ENCODE measurements at regions not wholly inside any gene's neighbourhood (a gene's known extent, or its start where the extent isn't known, plus 50 kb on each side); places are given as distances from the start of the nearest gene placed in this dataset.

- no peak overlapping the region for H3K4me3 ChIP-seq
- H3K4me2 ChIP-seq: no peak overlapping the region
- no peaks in the 10 kb centered on the region for H3K9me3 ChIP-seq
- no peak overlapping the region for H3K27ac ChIP-seq
- FAIRE-seq (no peak), ATAC-seq (no peak), DNase-seq (ENCODE audit: low read depth in 1 of 2, low spot score in 1 of 2) (no peak)
- POLR2A ChIA-PET: no interaction called here
- TF ChIP-seq SMC3 (IDR thresholded peaks at IDR 0.05) (no peak), ELK1 (IDR thresholded peaks at IDR 0.05; ENCODE audit: low read depth, low read length) (no peak), ZSCAN20 (CRISPR knock-in tag; IDR thresholded peaks at IDR 0.05) (no peak), FOSB (CRISPR knock-in tag; IDR thresholded peaks at IDR 0.05) (no peak), JUN (IDR thresholded peaks at IDR 0.05) (no peak), CBX2 (IDR thresholded peaks at IDR 0.05; ENCODE audit: borderline replicate concordance, low read depth) (no peak), FOSL2 (IDR thresholded peaks at IDR 0.05) (no peak), FOSL2 (CRISPR knock-in tag; IDR thresholded peaks at IDR 0.05) (no peak), CHD2 (IDR thresholded peaks at IDR 0.05; ENCODE audit: low read length, partially characterized antibody) (no peak), RFX5 (IDR thresholded peaks at IDR 0.05) (no peak)
- no peaks in the 10 kb centered on the region for H3K4me1 ChIP-seq
- CTCF ChIA-PET: no interaction called here
Observed at GRCh38 chr4:155066871-155067270, 141.6 kb upstream of the NPY2R start.

- H3K4me1 ChIP-seq: no peaks in the 10 kb centered on the region
- H3K27ac ChIP-seq: no peak overlapping the region
- no peak overlapping the region for H3K4me2 ChIP-seq
- POLR2A ChIA-PET: no interaction called here
- DNase-seq (ENCODE audit: low read depth in 1 of 2, low spot score in 1 of 2) (no peak), FAIRE-seq (no peak), ATAC-seq (no peak)
- CTCF ChIA-PET: no interaction called here
- TF ChIP-seq JUNB (IDR thresholded peaks at IDR 0.05): no peak
- no peak for TF ChIP-seq NFE2L2 (conservative IDR thresholded peaks at IDR 0.05; ENCODE audit: low read length)
- no peak for TF ChIP-seq HOXB5 (CRISPR knock-in tag; IDR thresholded peaks at IDR 0.05)
- no peak for TF ChIP-seq ZNF302 (CRISPR knock-in tag; IDR thresholded peaks at IDR 0.05)
- TF ChIP-seq CBX2 (IDR thresholded peaks at IDR 0.05; ENCODE audit: borderline replicate concordance, low read depth): no peak
- TF ChIP-seq CTCF (IDR thresholded peaks at IDR 0.05): no peak
- no peak for TF ChIP-seq RCOR1 (IDR thresholded peaks at IDR 0.05; ENCODE audit: low read depth, low read length)
- TF ChIP-seq FOSB (CRISPR knock-in tag; IDR thresholded peaks at IDR 0.05): no peak
- no peak for TF ChIP-seq TP53 (CRISPR knock-in tag; IDR thresholded peaks at IDR 0.05)
- no peak for TF ChIP-seq RARB (CRISPR knock-in tag; IDR thresholded peaks at IDR 0.05)
- no peak for TF ChIP-seq NR3C1 (IDR thresholded peaks at IDR 0.05)
- H3K4me3 ChIP-seq: no peak overlapping the region
- no peaks in the 10 kb centered on the region for H3K9me3 ChIP-seq
- WGBS (ENCODE audit: missing lambda C conversion rate): 81% methylated on average over 2 of the region's 2 CpGs
Observed at GRCh38 chr4:155071962-155072361, 136.5 kb upstream of the NPY2R start.

GRCh38 chr4:155072417-155072816, 136.0 kb upstream of the NPY2R start:
- ChIA-PET CTCF (interaction anchor here (0.6 kb wide), 1 partner anchor 135 kb away, joined by 3 read pairs; no protein-coding TSS in a partner anchor), POLR2A (no interaction called here)
- Histone ChIP-seq H3K4me3 (no peak overlapping the region), H3K27ac (no peak overlapping the region), H3K9me3 (no peaks in the 10 kb centered on the region), H3K4me2 (no peak overlapping the region), H3K4me1 (no peaks in the 10 kb centered on the region)
- TF ChIP-seq NR3C1 (IDR thresholded peaks at IDR 0.05) (no peak), ELK1 (IDR thresholded peaks at IDR 0.05; ENCODE audit: low read depth, low read length) (no peak), SMC3 (IDR thresholded peaks at IDR 0.05) (no peak), MYC (IDR thresholded peaks at IDR 0.05; ENCODE audit: borderline replicate concordance, low read length) (no peak), MAZ (IDR thresholded peaks at IDR 0.05; ENCODE audit: borderline replicate concordance, low read depth, low read length) (no peak), USF2 (IDR thresholded peaks at IDR 0.05) (no peak), FOXS1 (CRISPR knock-in tag; IDR thresholded peaks at IDR 0.05) (no peak), ESRRA (IDR thresholded peaks at IDR 0.05; ENCODE audit: borderline replicate concordance, low read length) (no peak), BCL3 (IDR thresholded peaks at IDR 0.05) (no peak), CBX2 (IDR thresholded peaks at IDR 0.05; ENCODE audit: borderline replicate concordance, low read depth) (no peak)
- no peak for FAIRE-seq
- WGBS (ENCODE audit: missing lambda C conversion rate): 83% methylated on average over 4 of the region's 4 CpGs
- no peak for ATAC-seq
- no peak for DNase-seq (ENCODE audit: low read depth in 1 of 2, low spot score in 1 of 2)

Data from A549 (cell line).